ENCODE measurements at regions not wholly inside any gene's neighbourhood (a gene's known extent, or its start where the extent isn't known, plus 50 kb on each side); places are given as distances from the start of the nearest gene placed in this dataset.

GRCh38 chr21:35974775-35975174 is 85.6 kb downstream of the SETD4 start:
- no peak for TF ChIP-seq POLR2A (IDR thresholded peaks at IDR 0.05)
- no peak for TF ChIP-seq CTCF (IDR thresholded peaks at IDR 0.05)
